Fibroblast of villous mesenchyme (primary cell): ENCODE measurements at regions not wholly inside any gene's neighbourhood (a gene's known extent, or its start where the extent isn't known, plus 50 kb on each side); places are given as distances from the start of the nearest gene placed in this dataset.

ENCODE experiments used
- DNase-seq: peaks from one replicate; pipeline ENCODE4 v3.0.0-alpha.2; 2010; ENCODE audit warnings: low read depth
- H3K4me3 ChIP-seq: 2 replicates; pipeline ENCODE4 v1.5.1; 2011; ENCODE audit warnings: low read depth, mild to moderate bottlenecking, low read length
- TF ChIP-seq, protein P1 (sequence below): IDR thresholded peaks from 2 replicates; pipeline ENCODE4 v1.5.1; 2012; ENCODE audit warnings: low read depth, mild to moderate bottlenecking, low read length; ENCODE audit not compliant: insufficient read depth

DNA sequence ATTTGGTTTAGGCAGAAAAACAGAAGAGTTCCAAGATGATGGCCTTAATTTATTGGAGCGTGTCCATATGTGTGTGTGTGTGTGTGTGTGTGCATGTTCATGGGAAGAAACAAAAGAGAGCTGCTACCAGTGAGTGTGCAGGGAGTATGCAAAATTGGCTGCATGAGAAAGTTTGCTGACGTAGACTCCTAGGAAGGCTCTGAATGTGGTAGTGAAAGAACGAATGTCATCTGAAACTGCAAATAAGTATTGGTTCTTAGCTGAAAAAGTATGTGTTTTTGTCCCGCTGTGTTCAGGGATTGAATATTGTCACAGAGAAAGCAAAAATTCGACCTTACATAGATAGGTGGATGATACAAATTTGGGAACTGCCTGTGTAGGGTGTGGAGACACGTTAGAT, 542.6 kb upstream of the COX7C start:
- no peak overlapping the region for H3K4me3 ChIP-seq

DNA sequence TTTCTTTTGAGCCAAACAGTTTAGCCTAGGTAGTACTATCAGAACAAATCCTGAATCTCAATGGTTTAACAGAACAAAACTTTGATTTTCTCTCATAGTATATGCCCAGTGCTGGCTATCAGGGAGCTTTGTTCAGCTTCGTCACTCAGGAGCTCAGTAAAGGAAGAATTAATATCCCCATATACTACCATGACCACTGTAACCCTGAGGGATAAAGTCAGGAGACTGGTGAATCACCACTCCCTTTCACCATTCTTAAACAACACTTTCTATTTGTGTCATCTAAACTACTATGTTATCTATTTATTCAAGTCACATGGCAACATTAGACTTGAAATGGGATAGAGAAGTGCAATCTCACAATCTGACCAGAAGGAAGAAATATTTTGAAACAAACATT, 522.6 kb upstream of the COX7C start:
- DNase-seq, result no peak
- H3K4me3 ChIP-seq, result no peak overlapping the region
- TF ChIP-seq, protein P1, sequence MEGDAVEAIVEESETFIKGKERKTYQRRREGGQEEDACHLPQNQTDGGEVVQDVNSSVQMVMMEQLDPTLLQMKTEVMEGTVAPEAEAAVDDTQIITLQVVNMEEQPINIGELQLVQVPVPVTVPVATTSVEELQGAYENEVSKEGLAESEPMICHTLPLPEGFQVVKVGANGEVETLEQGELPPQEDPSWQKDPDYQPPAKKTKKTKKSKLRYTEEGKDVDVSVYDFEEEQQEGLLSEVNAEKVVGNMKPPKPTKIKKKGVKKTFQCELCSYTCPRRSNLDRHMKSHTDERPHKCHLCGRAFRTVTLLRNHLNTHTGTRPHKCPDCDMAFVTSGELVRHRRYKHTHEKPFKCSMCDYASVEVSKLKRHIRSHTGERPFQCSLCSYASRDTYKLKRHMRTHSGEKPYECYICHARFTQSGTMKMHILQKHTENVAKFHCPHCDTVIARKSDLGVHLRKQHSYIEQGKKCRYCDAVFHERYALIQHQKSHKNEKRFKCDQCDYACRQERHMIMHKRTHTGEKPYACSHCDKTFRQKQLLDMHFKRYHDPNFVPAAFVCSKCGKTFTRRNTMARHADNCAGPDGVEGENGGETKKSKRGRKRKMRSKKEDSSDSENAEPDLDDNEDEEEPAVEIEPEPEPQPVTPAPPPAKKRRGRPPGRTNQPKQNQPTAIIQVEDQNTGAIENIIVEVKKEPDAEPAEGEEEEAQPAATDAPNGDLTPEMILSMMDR, result no peak

More for the DNA sequence above, 542.6 kb upstream of the COX7C start:
- TF ChIP-seq, protein P1, result no peak
- DNase-seq, result no peak

DNA sequence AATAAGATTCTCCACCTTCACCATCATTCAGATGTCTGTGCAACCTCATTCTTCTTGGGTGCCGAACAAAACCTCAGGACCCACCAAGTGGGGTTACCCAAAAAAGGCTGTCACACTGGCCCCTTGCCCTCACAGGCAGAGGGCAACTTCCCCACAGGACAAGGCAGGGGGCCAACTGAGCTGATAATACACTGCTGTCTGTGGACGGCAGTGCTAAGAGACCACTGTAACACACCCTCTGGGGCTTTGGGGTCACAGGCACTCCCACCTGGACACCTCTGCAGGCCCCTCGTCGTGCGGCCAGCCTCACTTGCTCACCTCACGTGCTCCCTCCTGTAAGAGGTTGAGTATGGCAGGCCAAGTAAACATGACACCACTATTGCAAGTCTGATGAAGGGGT, 515.8 kb upstream of the COX7C start:
- no peak overlapping the region for H3K4me3 ChIP-seq
- DNase-seq, result no peak
- TF ChIP-seq, protein P1, result no peak

DNA sequence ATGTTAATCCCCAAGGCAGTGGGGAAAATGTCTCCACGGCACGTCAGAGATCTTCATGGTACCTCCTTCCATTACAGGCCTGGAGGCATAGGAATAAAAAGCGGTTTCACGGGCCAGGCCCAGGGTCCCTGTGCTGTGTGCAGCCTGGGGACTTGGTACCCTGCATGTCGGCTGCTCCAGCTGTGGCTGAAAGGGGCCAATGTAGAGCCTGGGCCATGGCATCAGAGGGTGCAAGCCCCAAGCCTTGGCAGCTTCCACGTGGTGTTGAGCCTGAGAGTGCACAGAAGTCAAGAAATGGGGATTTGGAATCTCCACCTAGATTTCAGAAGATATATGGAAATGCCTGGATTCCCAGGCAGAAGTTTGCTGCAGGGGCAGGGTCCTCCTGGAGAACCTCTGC, 508.9 kb upstream of the COX7C start:
- TF ChIP-seq, protein P1, result no peak
- H3K4me3 ChIP-seq, result no peak overlapping the region
- DNase-seq, result no peak

DNA sequence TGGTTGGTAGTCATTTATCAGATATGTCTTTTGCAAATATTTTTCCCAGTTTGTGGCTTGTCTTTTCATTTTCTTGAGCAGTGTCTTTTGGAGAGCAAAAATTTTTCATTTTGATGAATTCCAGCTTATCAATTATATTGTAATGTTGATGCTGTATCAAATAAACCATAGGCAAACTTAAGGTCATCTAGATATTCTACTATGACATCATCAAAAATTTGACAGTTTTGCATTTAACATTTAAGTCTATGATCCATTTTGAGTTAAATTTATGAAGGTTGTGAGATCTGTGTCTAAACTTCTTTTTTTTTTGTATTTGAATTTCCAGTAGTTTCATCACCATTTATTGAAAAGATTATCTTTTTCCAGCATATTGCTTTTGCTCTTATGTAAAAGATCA, 505.5 kb upstream of the COX7C start:
- no peak overlapping the region for H3K4me3 ChIP-seq
- no peak for DNase-seq
- TF ChIP-seq, protein P1, result no peak

DNA sequence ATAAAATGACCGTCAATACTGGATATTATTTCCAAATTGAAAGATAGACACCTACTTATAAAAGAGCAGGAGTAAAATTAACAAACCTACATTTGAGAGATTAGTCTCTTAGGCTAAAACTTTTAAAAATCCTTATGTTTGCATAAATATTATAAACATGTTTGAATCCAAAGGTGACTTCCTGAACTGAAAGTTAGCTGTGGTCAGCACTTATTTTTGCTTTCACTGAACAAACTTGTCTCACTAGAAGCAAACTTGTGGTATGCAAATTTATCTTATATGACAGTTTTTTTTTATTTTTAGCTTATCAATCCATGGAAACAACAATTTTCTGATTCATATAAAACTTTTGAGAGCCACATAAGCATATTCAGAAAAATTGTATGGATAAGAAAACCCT, 502.6 kb upstream of the COX7C start:
- TF ChIP-seq, protein P1, result no peak
- DNase-seq, result no peak
- no peak overlapping the region for H3K4me3 ChIP-seq

DNA sequence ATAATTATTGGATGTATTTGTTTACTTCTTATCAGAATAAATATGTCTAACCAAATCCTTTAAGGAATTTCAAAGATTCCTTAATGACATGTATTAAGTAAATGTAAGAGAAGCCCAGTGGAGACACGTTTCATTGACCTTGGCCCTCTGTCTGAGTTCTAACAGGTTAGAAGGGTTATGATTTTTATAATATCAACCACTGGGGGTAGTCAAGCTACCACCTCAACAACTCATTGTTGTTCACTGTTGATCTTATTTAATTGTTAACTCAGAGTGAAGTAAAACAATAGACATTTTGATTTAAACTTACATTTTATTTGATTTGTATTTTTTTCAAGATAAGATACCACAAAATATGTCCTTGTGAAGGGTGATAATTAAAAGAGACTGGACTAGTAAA, 499.2 kb upstream of the COX7C start:
- no peak for DNase-seq
- no peak overlapping the region for H3K4me3 ChIP-seq
- TF ChIP-seq, protein P1, result no peak
